ENCODE measurements at regions not wholly inside any gene's neighbourhood (a gene's known extent, or its start where the extent isn't known, plus 50 kb on each side); places are given as distances from the start of the nearest gene placed in this dataset.
"Not testable (repeated sequence)": the region's sequence is repeated elsewhere in the genome, so short reads cannot be mapped to it uniquely, and the experiment has no call there.

GRCh38 chr15:81056304-81056703, 55.6 kb downstream of the TLNRD1 start:
- no peak for DNase-seq

GRCh38 chr15:81060470-81060869, 59.7 kb downstream of the TLNRD1 start:
- DNase-seq = no peak

- DNase-seq = no peak
Observed at GRCh38 chr15:81060907-81061306, 60.2 kb downstream of the TLNRD1 start.

GRCh38 chr15:81061490-81062253, 60.9 kb downstream of the TLNRD1 start:
- no peak for DNase-seq

GRCh38 chr15:81062937-81063336, 62.2 kb downstream of the TLNRD1 start:
- no peak for DNase-seq

GRCh38 chr15:81064253-81064652, 63.5 kb downstream of the TLNRD1 start:
- no peak for DNase-seq

- DNase-seq = not testable (repeated sequence)
Observed at GRCh38 chr15:81067567-81067966, 66.5 kb upstream of the CFAP161 start.

GRCh38 chr15:81068516-81068915, 65.6 kb upstream of the CFAP161 start:
- no peak for DNase-seq

GRCh38 chr15:81069356-81069755, 64.7 kb upstream of the CFAP161 start:
- no peak for DNase-seq

- no peak for DNase-seq
Observed at GRCh38 chr15:81069909-81070308, 64.2 kb upstream of the CFAP161 start.

GRCh38 chr15:81071120-81071519, 63.0 kb upstream of the CFAP161 start:
- DNase-seq = no peak

- DNase-seq = no peak
Observed at GRCh38 chr15:81071705-81072104, 62.4 kb upstream of the CFAP161 start.

- DNase-seq = no peak
Observed at GRCh38 chr15:81072551-81072950, 61.5 kb upstream of the CFAP161 start.

GRCh38 chr15:81073801-81074200, 60.3 kb upstream of the CFAP161 start:
- DNase-seq = peak in 1 of 5 experiments; percentile 11

GRCh38 chr15:81074773-81075172, 59.3 kb upstream of the CFAP161 start:
- no peak for DNase-seq

GRCh38 chr15:81075272-81075671, 58.8 kb upstream of the CFAP161 start:
- no peak for DNase-seq

- DNase-seq = no peak
Observed at GRCh38 chr15:81080996-81081395, 53.1 kb upstream of the CFAP161 start.

- no peak for DNase-seq
Observed at GRCh38 chr15:81083201-81083600, 50.9 kb upstream of the CFAP161 start.

All from T-helper 2 cell (primary cell).